HUDEP-2 (cell line): ENCODE measurements at regions not wholly inside any gene's neighbourhood (a gene's known extent, or its start where the extent isn't known, plus 50 kb on each side); places are given as distances from the start of the nearest gene placed in this dataset.

ENCODE experiments used
- DNase-seq, 76 experiments: peaks; one replicate each; lab custom pipeline; 2025; ENCODE audit not compliant: unreplicated experiment in 76 of 76; lab: John Stamatoyannopoulos, UW

- peak in 43 of 76 experiments; percentile 7 to 65 (median 32) for DNase-seq
These were observed 50.6 kb upstream of the UQCRFS1 start for GRCh38 chr19:29263305-29264135.

- DNase-seq, result no peak
These were observed 51.9 kb upstream of the UQCRFS1 start for GRCh38 chr19:29264897-29265296.

GRCh38 chr19:29265436-29265835 is 52.5 kb upstream of the UQCRFS1 start:
- DNase-seq, result no peak

GRCh38 chr19:29266001-29266400 is 53.0 kb upstream of the UQCRFS1 start:
- no peak for DNase-seq

GRCh38 chr19:29266603-29267002 is 53.7 kb upstream of the UQCRFS1 start:
- DNase-seq, result no peak

- no peak for DNase-seq
These were observed 54.8 kb upstream of the UQCRFS1 start for GRCh38 chr19:29267701-29268100.

GRCh38 chr19:29268103-29268502 is 55.2 kb upstream of the UQCRFS1 start:
- DNase-seq, result no peak

- DNase-seq, result no peak
These were observed 55.9 kb upstream of the UQCRFS1 start for GRCh38 chr19:29268721-29269393.

GRCh38 chr19:29269641-29270040 is 56.7 kb upstream of the UQCRFS1 start:
- DNase-seq, result no peak

GRCh38 chr19:29271341-29271740 is 58.4 kb upstream of the UQCRFS1 start:
- DNase-seq, result no peak

- DNase-seq, result no peak
These were observed 59.0 kb upstream of the UQCRFS1 start for GRCh38 chr19:29271911-29272310.

GRCh38 chr19:29273000-29273640 is 60.2 kb upstream of the UQCRFS1 start:
- DNase-seq, result no peak

- DNase-seq, result no peak
These were observed 62.3 kb upstream of the UQCRFS1 start for GRCh38 chr19:29275266-29275665.

- peak in 16 of 76 experiments; percentile 4 to 48 (median 14) for DNase-seq
These were observed 64.2 kb upstream of the UQCRFS1 start for GRCh38 chr19:29277102-29277501.

GRCh38 chr19:29278716-29279115 is 65.8 kb upstream of the UQCRFS1 start:
- DNase-seq, result no peak

GRCh38 chr19:29283366-29283765 is 70.4 kb upstream of the UQCRFS1 start:
- DNase-seq, result no peak

GRCh38 chr19:29285187-29285687 is 72.3 kb upstream of the UQCRFS1 start:
- DNase-seq, result no peak

GRCh38 chr19:29285878-29286277 is 72.9 kb upstream of the UQCRFS1 start:
- no peak for DNase-seq

GRCh38 chr19:29287061-29287460 is 74.1 kb upstream of the UQCRFS1 start:
- DNase-seq, result no peak

GRCh38 chr19:29288256-29288655 is 75.3 kb upstream of the UQCRFS1 start:
- DNase-seq, result no peak

- DNase-seq, result no peak
These were observed 76.1 kb upstream of the UQCRFS1 start for GRCh38 chr19:29289020-29289419.
